ENCODE measurements at regions not wholly inside any gene's neighbourhood (a gene's known extent, or its start where the extent isn't known, plus 50 kb on each side); places are given as distances from the start of the nearest gene placed in this dataset.
A peak's percentile ranks its signal among the peaks of the same experiment; 100 is the strongest.

DNA sequence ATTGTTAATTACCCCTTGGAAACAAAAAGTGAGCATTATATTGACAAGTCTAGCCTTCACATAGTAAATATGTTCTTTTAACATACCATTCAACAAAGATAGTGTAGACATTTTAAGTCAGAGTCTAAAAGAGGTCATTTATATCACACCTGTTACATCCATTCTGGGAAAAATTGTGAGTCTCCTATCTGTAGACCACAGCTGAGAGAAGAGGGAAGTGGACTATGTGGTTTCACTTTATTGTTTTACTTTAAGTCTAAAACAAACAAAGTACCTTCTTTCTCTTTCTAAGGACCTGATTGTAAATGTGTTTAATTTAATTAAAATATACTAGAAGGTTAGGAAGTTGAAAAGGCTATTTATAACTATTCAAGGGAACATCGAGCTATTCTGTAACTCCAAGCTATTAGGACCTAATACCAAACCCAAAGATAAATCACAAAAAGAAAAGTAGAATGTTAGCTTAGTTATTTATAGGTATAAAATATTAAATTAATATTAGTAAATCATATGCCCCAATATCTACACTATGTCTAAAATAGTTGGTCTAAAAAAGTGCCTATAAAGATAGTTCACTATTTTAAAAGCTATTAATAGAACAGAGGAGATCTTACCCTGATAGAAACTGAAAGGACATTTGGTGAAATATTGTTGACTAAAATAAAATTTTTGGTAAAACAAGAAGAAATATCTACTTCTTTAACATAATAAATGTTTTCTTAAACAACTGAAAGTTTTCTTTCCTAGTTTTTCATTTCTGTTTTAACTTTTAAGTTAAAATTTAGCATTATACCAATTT, 134.9 kb downstream of the TMEM167A start:
- RAD21 ChIA-PET (ENCODE audit: unreplicated experiment): no interaction called here
- WGBS (ENCODE audit: insufficient coverage, insufficient replicate concordance, low lambda C conversion rate, missing lambda C conversion rate): 0% methylated on average over 1 of the region's 1 CpG
- no peaks in the 10 kb centered on the region for H4K20me1 ChIP-seq (ENCODE audit: control insufficient read depth, insufficient read depth)
- H3K36me3 ChIP-seq (ENCODE audit: control insufficient read depth in 2 of 2, insufficient read depth in 2 of 2, low read length in 1 of 2): no peaks in the 10 kb centered on the region
- SMC1A ChIA-PET (ENCODE audit: uncharacterized antibody, unreplicated experiment): interaction anchor here (1.2 to 1.9 kb wide), 6 partner anchors 16 to 419 kb away, joined by 3 to 5 read pairs (median 4); no protein-coding TSS in a partner anchor
- intact Hi-C loops (cut with micrococcal nuclease; ENCODE audit: unreplicated experiment) (no loop called here), in situ Hi-C loops (cut with MboI) (no loop called here)
- no peak overlapping the region for H2AFZ ChIP-seq (ENCODE audit: control insufficient read depth, low read depth, low read length)
- H3K27me3 ChIP-seq (replicated peaks in 1 of 2; ENCODE audit: control insufficient read depth in 2 of 2, insufficient read depth in 2 of 2, low read length in 1 of 2): no peaks in the 10 kb centered on the region
- no peak overlapping the region for H3K27ac ChIP-seq (ENCODE audit: control insufficient read depth, insufficient read depth)
- ATAC-seq: peak; percentile 40; the same call in 1 of the 3 replicates
- H3K4me1 ChIP-seq (ENCODE audit: control insufficient read depth, insufficient read depth, low read length): no peaks in the 10 kb centered on the region
- CTCF ChIA-PET: no interaction called here
- H3K4me2 ChIP-seq (ENCODE audit: control insufficient read depth, insufficient read depth): no peak overlapping the region
- no peak overlapping the region for H3K4me3 ChIP-seq
- no peak overlapping the region for H3K9ac ChIP-seq (ENCODE audit: control insufficient read depth, insufficient read depth, low read length)
- H3K9me3 ChIP-seq (replicated peaks; ENCODE audit: control insufficient read depth, insufficient read depth, low read length): no peaks in the 10 kb centered on the region; the same call in 2 of the 3 replicates
- DNase-seq (ENCODE audit: low read depth, low spot score): no peak
- no peak for FAIRE-seq
- no TSS peak for BruUV-seq (replicated peaks)
- POLR2A ChIA-PET: interaction anchor here (0.5 kb wide), 1 partner anchor 124 kb away, joined by 3 read pairs; no protein-coding TSS in a partner anchor
- H3K79me2 ChIP-seq (ENCODE audit: control insufficient read depth, insufficient read depth, low read length): no peaks in the 10 kb centered on the region
- peak; percentile 30 to 37; a peak in 2 of 4 replicates for TF ChIP-seq IKZF2 (IDR thresholded peaks at IDR 0.05)
- no peak for TF ChIP-seq SRF (IDR thresholded peaks at IDR 0.05; ENCODE audit: low read depth in 2 of 2, low read length in 2 of 2)
- peak; percentile 52; the same call in 1 of the 2 replicates for TF ChIP-seq SPI1 (IDR thresholded peaks at IDR 0.05; ENCODE audit: borderline replicate concordance, insufficient read depth, low read depth, low read length)
- TF ChIP-seq ZNF384 (IDR thresholded peaks at IDR 0.05; ENCODE audit: borderline replicate concordance, low read depth, low read length): no peak
- TF ChIP-seq NFYA (IDR thresholded peaks at IDR 0.05; ENCODE audit: borderline replicate concordance, low read depth, low read length): no peak
- TF ChIP-seq MEF2B (IDR thresholded peaks at IDR 0.05; ENCODE audit: partially characterized antibody, poor library complexity, severe bottlenecking): peak; percentile 32
- TF ChIP-seq ZNF217 (IDR thresholded peaks at IDR 0.05): no peak
- TF ChIP-seq CTCF (IDR thresholded peaks at IDR 0.05 in 2 of 3, conservative IDR thresholded peaks at IDR 0.05 in 1 of 3; ENCODE audit: control insufficient read depth in 2 of 3, extremely low read depth in 1 of 3, insufficient read depth in 1 of 3, low read depth in 3 of 3, low read length in 3 of 3): no peak
- TF ChIP-seq, protein P1, sequence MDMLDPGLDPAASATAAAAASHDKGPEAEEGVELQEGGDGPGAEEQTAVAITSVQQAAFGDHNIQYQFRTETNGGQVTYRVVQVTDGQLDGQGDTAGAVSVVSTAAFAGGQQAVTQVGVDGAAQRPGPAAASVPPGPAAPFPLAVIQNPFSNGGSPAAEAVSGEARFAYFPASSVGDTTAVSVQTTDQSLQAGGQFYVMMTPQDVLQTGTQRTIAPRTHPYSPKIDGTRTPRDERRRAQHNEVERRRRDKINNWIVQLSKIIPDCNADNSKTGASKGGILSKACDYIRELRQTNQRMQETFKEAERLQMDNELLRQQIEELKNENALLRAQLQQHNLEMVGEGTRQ (IDR thresholded peaks at IDR 0.05; ENCODE audit: borderline replicate concordance, low read depth, low read length): no peak
- peak; percentile 41; the same call in 1 of the 2 replicates for TF ChIP-seq RUNX3 (IDR thresholded peaks at IDR 0.05; ENCODE audit: low read length)
- no peak for TF ChIP-seq EED (IDR thresholded peaks at IDR 0.05; ENCODE audit: low read depth)
- no peak for TF ChIP-seq JUNB (IDR thresholded peaks at IDR 0.05)

Measured in GM12878 (cell line).